SK-N-SH (cell line): ENCODE measurements at regions not wholly inside any gene's neighbourhood (a gene's known extent, or its start where the extent isn't known, plus 50 kb on each side); places are given as distances from the start of the nearest gene placed in this dataset.
A peak's percentile ranks its signal among the peaks of the same experiment; 100 is the strongest.

Experiments used
- CTCF ChIA-PET: fragments of 300-600, 350-600 bp; formaldehyde crosslinking; extraction: SDS; loops from one replicate; lab custom pipeline; 2021; lab: Yijun Ruan, JAX
- POLR2A ChIA-PET: fragments of 350-600 bp; sonication (Branson Sonifier 250); formaldehyde crosslinking; extraction: SDS; loops from one replicate; lab custom pipeline; 2020; ENCODE audit warnings: antibody characterized with exemption, inconsistent platforms; lab: Yijun Ruan, JAX
- DNase-seq: peaks from one replicate; pipeline ENCODE4 v3.0.0; 2012
- H2AFZ ChIP-seq: fragments of 200-600 bp; sonication (generic); 2 replicates; pipeline ENCODE4 v1.8.1; 2016; ENCODE audit warnings: antibody characterized with exemption, mild to moderate bottlenecking, low read depth
- H3F3A ChIP-seq: fragments of 200-600 bp; sonication (generic); replicated peaks from 2 replicates; pipeline ENCODE3; 2016; ENCODE audit warnings: antibody characterized with exemption, mild to moderate bottlenecking; ENCODE audit not compliant: insufficient read depth
- H3K27ac ChIP-seq, 2 experiments: fragments of 200-500 bp in 1 of 2; fragments of 200-600 bp in 1 of 2; sonication (Bioruptor generic) in 1 of 2; sonication (generic), shearing (Covaris generic) in 1 of 2; 2 replicates each; pipeline versions ENCODE4 v1.5.1 to v1.6.1; 2014 to 2016; ENCODE audit warnings: low read depth in 2 of 2, inconsistent platforms in 1 of 2, low read length in 1 of 2, mild to moderate bottlenecking in 1 of 2, mixed read lengths in 1 of 2
- H3K27me3 ChIP-seq: fragments of 200-600 bp; sonication (generic), shearing (Covaris generic); 2 replicates; pipeline ENCODE4 v1.6.1; 2016; ENCODE audit warnings: mixed run types; ENCODE audit not compliant: insufficient read depth
- H3K36me3 ChIP-seq, 2 experiments: fragments of 200-500 bp in 1 of 2; fragments of 200-600 bp in 1 of 2; sonication (Bioruptor generic) in 1 of 2; sonication (generic) in 1 of 2; replicated peaks in 1 of 2; 2 replicates each; pipeline versions ENCODE3 to v1.5.1; 2014 to 2016; ENCODE audit warnings: low read length in 1 of 2, mild to moderate bottlenecking in 1 of 2; ENCODE audit not compliant: insufficient read depth in 2 of 2, control insufficient read depth in 1 of 2
- H3K4me1 ChIP-seq, 2 experiments: fragments of 200-500 bp in 1 of 2; fragments of 200-600 bp in 1 of 2; sonication (Bioruptor generic) in 1 of 2; sonication (generic), shearing (Covaris generic) in 1 of 2; 2 replicates each; pipeline versions ENCODE4 v1.5.1 to v1.6.1; 2014 to 2016; ENCODE audit warnings: low read depth in 1 of 2, low read length in 1 of 2, mixed run types in 1 of 2; ENCODE audit not compliant: insufficient read depth in 2 of 2, control insufficient read depth in 1 of 2
- H3K4me2 ChIP-seq: fragments of 200-600 bp; sonication (generic), shearing (Covaris generic); 2 replicates; pipeline ENCODE4 v1.6.1; 2017; ENCODE audit warnings: mixed run types
- H3K4me3 ChIP-seq, 2 experiments: fragments of 200-500 bp in 1 of 2; fragments of 200-600 bp in 1 of 2; sonication (Bioruptor generic) in 1 of 2; sonication (generic), shearing (Covaris generic) in 1 of 2; 2 replicates each; pipeline versions ENCODE4 v1.5.1 to v1.8.1; 2014 to 2016; ENCODE audit warnings: low read depth in 2 of 2, inconsistent platforms in 1 of 2, low read length in 1 of 2, mild to moderate bottlenecking in 1 of 2, mixed read lengths in 1 of 2, moderate library complexity in 1 of 2
- H3K79me2 ChIP-seq: fragments of 200-600 bp; sonication (generic); 2 replicates; pipeline ENCODE4 v1.8.1; 2017; ENCODE audit warnings: mild to moderate bottlenecking; ENCODE audit not compliant: insufficient read depth
- H3K9ac ChIP-seq: fragments of 200-600 bp; sonication (generic); 2 replicates; pipeline ENCODE4 v1.6.1; 2017; ENCODE audit warnings: mixed run types
- H3K9me2 ChIP-seq: fragments of 200-600 bp; sonication (generic); 2 replicates; pipeline ENCODE4 v1.6.1; 2017; ENCODE audit warnings: mixed run types
- H3K9me3 ChIP-seq: fragments of 200-600 bp; sonication (generic); 2 replicates; pipeline ENCODE4 v1.6.1; 2017; ENCODE audit warnings: mixed run types, mild to moderate bottlenecking, moderate library complexity
- H4K20me1 ChIP-seq: fragments of 200-600 bp; sonication (generic); 2 replicates; pipeline ENCODE4 v1.6.1; 2017; ENCODE audit warnings: mild to moderate bottlenecking, mixed run types; ENCODE audit not compliant: insufficient read depth
- CHD2 ChIP-seq: fragments of 150-350 bp; IDR thresholded peaks from 2 replicates; pipeline ENCODE4 v1.6.1; 2018; ENCODE audit warnings: low read length; ENCODE audit not compliant: partially characterized antibody
- ELF1 ChIP-seq: IDR thresholded peaks from 2 replicates; pipeline ENCODE4 v1.4.0; 2012
- FOSL2 ChIP-seq: IDR thresholded peaks from 2 replicates; pipeline ENCODE4 v1.4.0; 2012; ENCODE audit warnings: low read depth, mild to moderate bottlenecking, moderate library complexity, borderline replicate concordance
- MEF2A ChIP-seq: IDR thresholded peaks from 2 replicates; pipeline ENCODE4 v1.4.0; 2012; ENCODE audit warnings: low read depth, borderline replicate concordance
- NRF1 ChIP-seq: IDR thresholded peaks from 2 replicates; pipeline ENCODE4 v1.6.1; 2012; ENCODE audit warnings: low read depth, mild to moderate bottlenecking, low read length
- SMC3 ChIP-seq: IDR thresholded peaks from 2 replicates; pipeline ENCODE4 v1.6.1; 2012; ENCODE audit warnings: low read depth, low read length, improper control_type of control experiment
- TAF1 ChIP-seq: IDR thresholded peaks from 2 replicates; pipeline ENCODE4 v1.6.1; 2012; ENCODE audit warnings: low read depth, mild to moderate bottlenecking, low read length, moderate library complexity, borderline replicate concordance
- USF2 ChIP-seq: fragments of 150-350 bp; IDR thresholded peaks from 2 replicates; pipeline ENCODE4 v1.6.1; 2017; ENCODE audit warnings: antibody characterized with exemption, low read length, low read depth, borderline replicate concordance
- ZBTB33 ChIP-seq: IDR thresholded peaks from 2 replicates; pipeline ENCODE4 v1.4.0; 2012; ENCODE audit warnings: low read depth, borderline replicate concordance
- WGBS: methylation state at CpG from one replicate; pipeline ENCODE4 v1.1.6; 2017; ENCODE audit warnings: low lambda C conversion rate; 5-methylcytosine and 5-hydroxymethylcytosine counted together
- TF ChIP-seq, protein P1 (sequence below): fragments of 200-600 bp; sonication (generic); IDR thresholded peaks from 2 replicates; pipeline ENCODE4 v1.6.1; 2017; ENCODE audit warnings: antibody characterized with exemption, mild to moderate bottlenecking, moderate library complexity
- TF ChIP-seq, protein P2 (sequence below): IDR thresholded peaks from 2 replicates; pipeline ENCODE4 v1.4.0; 2012; ENCODE audit warnings: low read depth, borderline replicate concordance

DNA sequence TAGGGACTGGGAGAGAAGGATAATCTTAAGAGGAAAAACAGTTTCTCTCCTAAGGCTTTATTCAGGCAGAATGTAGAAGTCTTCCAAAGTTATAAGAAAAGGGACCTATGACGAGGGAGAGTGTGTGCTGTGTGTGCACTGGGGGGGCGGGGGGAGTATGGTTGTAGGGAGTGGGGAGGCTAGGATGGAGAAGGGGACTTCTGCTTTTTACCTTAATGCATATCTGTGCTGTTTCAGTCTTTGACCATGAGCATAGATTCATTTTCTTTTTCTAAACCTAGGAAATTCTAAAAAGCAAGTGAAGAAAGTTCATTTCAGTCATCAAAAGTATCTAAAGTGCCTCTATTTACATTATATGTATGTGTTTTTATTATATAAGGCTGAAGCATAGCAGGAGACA, 52.6 kb upstream of the RASA2 start (continued):
- TF ChIP-seq SMC3 (no peak), TAF1 (no peak), NRF1 (no peak), FOSL2 (no peak), USF2 (no peak)

GRCh38 chr3:141436180-141436579, 50.6 kb upstream of the RASA2 start:
- Histone ChIP-seq H3K79me2 (peaks cover 25% of the 10 kb centered on the region), H3K4me2 (no peak overlapping the region), H3K4me1 (peaks cover 0 to 3% of the 10 kb centered on the region in 2 experiments; a peak in 2 of 4 replicates), H3K27me3 (no peaks in the 10 kb centered on the region), H2AFZ (no peak overlapping the region), H3F3A (peaks cover 16% of the 10 kb centered on the region), H3K4me3 (no peak overlapping the region), H3K9ac (no peak overlapping the region), H4K20me1 (no peaks in the 10 kb centered on the region), H3K9me2 (no peaks in the 10 kb centered on the region), H3K27ac (peak overlapping the region in 1 of 2 experiments; percentile 17; a peak in 1 of 4 replicates), H3K36me3 (peaks cover 8 to 10% of the 10 kb centered on the region in 2 experiments), H3K9me3 (no peaks in the 10 kb centered on the region)
- ChIA-PET CTCF (interaction anchor here (0.9 to 4.0 kb wide), 10 partner anchors 10 to 132 kb away, joined by 3 to 16 read pairs (median 4); no protein-coding TSS in a partner anchor), POLR2A (no interaction called here)
- DNase-seq, result no peak
- TF ChIP-seq ELF1 (no peak), FOSL2 (no peak), MEF2A (no peak), TAF1 (no peak), NRF1 (no peak), CHD2 (no peak), ZBTB33 (no peak)
- TF ChIP-seq, protein P1, sequence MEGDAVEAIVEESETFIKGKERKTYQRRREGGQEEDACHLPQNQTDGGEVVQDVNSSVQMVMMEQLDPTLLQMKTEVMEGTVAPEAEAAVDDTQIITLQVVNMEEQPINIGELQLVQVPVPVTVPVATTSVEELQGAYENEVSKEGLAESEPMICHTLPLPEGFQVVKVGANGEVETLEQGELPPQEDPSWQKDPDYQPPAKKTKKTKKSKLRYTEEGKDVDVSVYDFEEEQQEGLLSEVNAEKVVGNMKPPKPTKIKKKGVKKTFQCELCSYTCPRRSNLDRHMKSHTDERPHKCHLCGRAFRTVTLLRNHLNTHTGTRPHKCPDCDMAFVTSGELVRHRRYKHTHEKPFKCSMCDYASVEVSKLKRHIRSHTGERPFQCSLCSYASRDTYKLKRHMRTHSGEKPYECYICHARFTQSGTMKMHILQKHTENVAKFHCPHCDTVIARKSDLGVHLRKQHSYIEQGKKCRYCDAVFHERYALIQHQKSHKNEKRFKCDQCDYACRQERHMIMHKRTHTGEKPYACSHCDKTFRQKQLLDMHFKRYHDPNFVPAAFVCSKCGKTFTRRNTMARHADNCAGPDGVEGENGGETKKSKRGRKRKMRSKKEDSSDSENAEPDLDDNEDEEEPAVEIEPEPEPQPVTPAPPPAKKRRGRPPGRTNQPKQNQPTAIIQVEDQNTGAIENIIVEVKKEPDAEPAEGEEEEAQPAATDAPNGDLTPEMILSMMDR, result no peak
- TF ChIP-seq, protein P2, sequence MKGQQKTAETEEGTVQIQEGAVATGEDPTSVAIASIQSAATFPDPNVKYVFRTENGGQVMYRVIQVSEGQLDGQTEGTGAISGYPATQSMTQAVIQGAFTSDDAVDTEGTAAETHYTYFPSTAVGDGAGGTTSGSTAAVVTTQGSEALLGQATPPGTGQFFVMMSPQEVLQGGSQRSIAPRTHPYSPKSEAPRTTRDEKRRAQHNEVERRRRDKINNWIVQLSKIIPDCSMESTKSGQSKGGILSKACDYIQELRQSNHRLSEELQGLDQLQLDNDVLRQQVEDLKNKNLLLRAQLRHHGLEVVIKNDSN, result no peak
- WGBS, result 93% methylated on average over 3 of the region's 3 CpGs
